GM10266 (cell line): ENCODE measurements at regions not wholly inside any gene's neighbourhood (a gene's known extent, or its start where the extent isn't known, plus 50 kb on each side); places are given as distances from the start of the nearest gene placed in this dataset.
"Not testable (repeated sequence)": the region's sequence is repeated elsewhere in the genome, so short reads cannot be mapped to it uniquely, and the experiment has no call there.

ENCODE experiments used
- DNase-seq: peaks from one replicate; pipeline ENCODE4 v3.0.0; 2012; ENCODE audit errors: extremely low spot score
- CTCF ChIP-seq: IDR thresholded peaks from 2 replicates; pipeline ENCODE4 v1.5.1; 2012; ENCODE audit warnings: mild to moderate bottlenecking, low read depth; ENCODE audit not compliant: control insufficient read depth, insufficient read depth; ENCODE audit errors: missing control alignments

DNA sequence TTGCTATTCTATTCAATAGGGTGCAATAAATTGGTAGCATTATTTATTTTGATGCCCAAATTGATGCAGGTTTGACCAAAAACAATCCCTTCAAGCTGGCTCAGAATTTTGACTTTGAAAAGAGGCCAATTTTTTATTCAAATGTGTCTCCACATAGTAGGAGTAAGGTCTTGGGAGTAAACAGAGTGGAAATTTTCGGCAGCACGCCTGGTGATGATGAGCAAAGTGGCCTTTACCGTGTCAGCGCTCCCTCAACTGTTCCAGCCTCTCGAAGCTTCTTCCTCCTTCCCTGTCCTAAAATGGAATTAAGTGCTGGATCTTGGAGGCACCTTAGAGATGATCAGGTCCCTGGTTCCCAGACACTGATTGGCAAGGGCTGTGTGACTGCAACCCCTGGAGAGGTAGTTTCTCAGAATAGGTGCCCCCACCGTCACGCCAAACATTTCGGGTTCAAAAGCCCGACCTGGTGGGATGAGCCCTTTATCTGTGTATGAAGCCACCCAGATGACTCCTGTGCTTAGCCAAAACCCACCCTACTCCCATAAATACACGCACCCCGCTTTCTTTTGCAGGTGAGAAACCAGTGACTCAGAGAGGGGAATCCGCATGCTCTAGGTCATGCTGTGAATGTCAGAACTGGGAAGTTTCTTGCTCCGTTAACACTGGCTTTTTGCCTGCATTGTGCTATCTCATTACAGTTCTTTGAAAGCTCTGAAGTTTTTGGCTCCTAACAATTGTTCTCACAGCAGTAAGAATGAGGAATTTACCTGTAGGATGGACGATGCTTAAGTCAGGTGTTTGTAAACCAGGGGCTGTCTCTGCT lies 89.1 kb downstream of the CRYGS start:
- no peak for TF ChIP-seq CTCF

GRCh38 chr3:186453531-186453930 lies 90.6 kb downstream of the CRYGS start:
- no peak for TF ChIP-seq CTCF
- DNase-seq, result no peak

More for the DNA sequence above, 89.1 kb downstream of the CRYGS start:
- DNase-seq, result no peak

- no peak for TF ChIP-seq CTCF
- no peak for DNase-seq
Observed at GRCh38 chr3:186452517-186452916, 90.5 kb upstream of the DGKG start.

DNA sequence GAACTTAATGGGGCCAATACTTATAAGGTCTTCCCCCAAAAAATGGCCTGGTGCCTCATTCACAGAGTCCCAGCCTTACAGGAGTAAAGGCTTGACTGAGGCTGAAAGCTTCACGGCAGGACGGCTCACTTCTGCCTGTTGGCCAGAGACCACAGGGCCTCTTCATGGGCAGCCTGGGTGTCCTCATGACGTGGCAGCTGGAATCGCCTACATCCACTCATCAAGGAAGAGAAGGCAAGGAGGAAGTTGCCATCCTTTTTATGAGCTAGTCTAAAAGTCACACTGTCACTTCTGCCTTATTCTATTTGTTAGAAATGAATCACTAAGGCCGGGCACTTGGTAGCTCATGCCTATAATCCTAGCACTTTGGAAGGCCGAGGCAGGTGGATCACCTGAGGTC lies 89.3 kb upstream of the DGKG start:
- no peak for DNase-seq
- TF ChIP-seq CTCF, result no peak

- TF ChIP-seq CTCF, result no peak
- DNase-seq, result no peak
Observed at GRCh38 chr3:186444974-186445373, 82.9 kb upstream of the DGKG start.

- no peak for DNase-seq
- no peak for TF ChIP-seq CTCF
Observed at GRCh38 chr3:186444288-186444687, 82.3 kb upstream of the DGKG start.

DNA sequence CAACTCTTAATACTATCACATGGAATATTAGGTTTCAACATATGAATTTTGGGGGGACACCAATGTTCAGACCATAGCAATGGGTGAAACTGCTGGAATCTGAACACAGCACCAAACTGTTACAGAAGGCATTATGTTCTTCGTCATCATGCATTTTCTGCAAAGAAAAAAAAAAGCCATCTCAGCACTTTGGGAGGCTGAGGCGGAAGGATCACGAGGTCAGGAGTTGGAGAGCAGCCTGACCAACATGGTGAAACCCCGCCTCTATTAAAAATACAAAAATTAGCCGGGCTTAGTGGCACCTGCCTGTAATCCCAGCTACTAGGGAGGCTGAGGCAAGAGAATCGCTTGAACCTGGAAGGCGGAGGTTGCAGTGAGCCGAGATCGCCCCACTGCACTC lies 80.9 kb upstream of the DGKG start:
- not testable (repeated sequence) for DNase-seq
